ENCODE measurements at regions not wholly inside any gene's neighbourhood (a gene's known extent, or its start where the extent isn't known, plus 50 kb on each side); places are given as distances from the start of the nearest gene placed in this dataset.

DNA sequence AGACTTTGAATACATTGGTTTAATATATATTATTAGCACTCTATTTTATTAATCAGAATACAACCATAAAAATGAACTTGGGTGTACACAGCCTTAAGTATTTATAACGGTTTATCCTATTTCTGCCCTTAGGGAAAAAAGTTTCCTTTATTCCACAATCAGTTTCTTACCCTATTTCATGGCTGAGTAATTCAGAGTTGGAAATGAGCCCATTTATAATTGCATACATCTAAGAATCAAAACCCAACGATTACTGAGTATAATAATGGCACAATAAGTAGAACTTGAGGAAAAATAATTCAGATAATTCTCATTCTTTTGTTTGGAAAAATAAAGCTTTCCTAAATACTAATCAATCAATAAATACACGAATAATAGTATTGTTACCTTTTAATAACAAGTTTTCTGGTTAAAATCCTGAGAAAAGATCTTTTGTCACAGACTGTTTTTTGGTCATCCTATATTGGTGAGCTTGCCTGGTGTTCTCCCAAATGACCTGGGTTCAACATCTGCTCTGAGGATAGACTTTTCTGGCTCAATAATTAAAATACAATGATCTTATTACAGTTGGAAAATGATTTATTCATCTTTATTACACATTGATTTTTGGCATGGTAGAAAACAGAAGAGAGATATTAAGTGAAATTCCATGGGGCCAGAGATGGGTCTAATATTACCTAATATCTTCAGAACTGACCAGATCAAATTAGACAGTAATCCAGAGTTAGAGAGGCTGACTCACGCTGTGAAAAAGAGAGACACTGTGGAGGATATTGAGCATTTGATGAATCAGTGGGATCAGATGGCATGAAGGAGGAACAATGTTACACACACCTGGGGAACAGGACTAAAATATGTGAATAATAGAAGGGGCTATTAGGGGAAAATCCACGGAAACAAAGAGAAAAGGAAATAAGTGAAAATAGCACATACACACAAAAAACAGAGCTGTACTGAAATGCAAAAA lies 162.1 kb upstream of the TBX18 start:
- no peak overlapping the region for H3K4me3 ChIP-seq (ENCODE audit: insufficient read depth, low read depth, low read length)
- no peak overlapping the region for H2AK5ac ChIP-seq (ENCODE audit: low read depth, low read length)
- no peaks in the 10 kb centered on the region for H3K4me1 ChIP-seq (ENCODE audit: control insufficient read depth, insufficient read depth, low read length)
- H3K36me3 ChIP-seq (ENCODE audit: control insufficient read depth, insufficient read depth, low read length): no peaks in the 10 kb centered on the region
- no peak overlapping the region for H3K4me2 ChIP-seq (ENCODE audit: low read depth, low read length)
- no peak overlapping the region for H4K91ac ChIP-seq (ENCODE audit: insufficient read depth, low read depth, low read length)
- H3K18ac ChIP-seq (ENCODE audit: low read depth, low read length): no peak overlapping the region
- ATAC-seq (ENCODE audit: low read depth): no peak
- no peak overlapping the region for H2BK20ac ChIP-seq (ENCODE audit: low read depth, low read length)
- no peaks in the 10 kb centered on the region for H3K9me1 ChIP-seq (ENCODE audit: insufficient read depth, low read length)
- no peak overlapping the region for H3K4ac ChIP-seq (ENCODE audit: low read depth, low read length)
- intact Hi-C loops (cut with micrococcal nuclease): no loop called here
- H3K79me1 ChIP-seq (ENCODE audit: low read depth in 1 of 2, low read length in 2 of 2): no peaks in the 10 kb centered on the region
- no peak for DNase-seq
- no peak overlapping the region for H2AK9ac ChIP-seq (replicated peaks; ENCODE audit: low read depth, low read length, poor library complexity)
- no peak overlapping the region for H2AFZ ChIP-seq (replicated peaks; ENCODE audit: low read length, poor library complexity)
- no peak overlapping the region for H2BK15ac ChIP-seq (ENCODE audit: low read depth, low read length)
- H4K8ac ChIP-seq (ENCODE audit: low read depth in 2 of 2, low read length in 2 of 2): no peak overlapping the region
- no peak overlapping the region for H3K14ac ChIP-seq (replicated peaks; ENCODE audit: low read depth, low read length)
- CTCF ChIA-PET: no interaction called here
- H3K56ac ChIP-seq (ENCODE audit: extremely low read depth, insufficient read depth, low read length): no peak overlapping the region
- dilution Hi-C loops (cut with HindIII; ENCODE audit: low sequenced_read_pairs, unreplicated experiment): no loop called here
- H3K9me3 ChIP-seq (ENCODE audit: control insufficient read depth, insufficient read depth, low read length): no peaks in the 10 kb centered on the region
- no peak overlapping the region for H4K5ac ChIP-seq (ENCODE audit: low read depth, low read length)
- no TSS peak for BruUV-seq (replicated peaks)
- H2BK120ac ChIP-seq (ENCODE audit: low read depth, low read length): no peak overlapping the region
- no peaks in the 10 kb centered on the region for H3K27me3 ChIP-seq (ENCODE audit: control insufficient read depth, insufficient read depth, low read length)
- TF ChIP-seq FOS (IDR thresholded peaks at IDR 0.05; ENCODE audit: low read depth, low read length): no peak
- TF ChIP-seq MAZ (IDR thresholded peaks at IDR 0.05; ENCODE audit: borderline replicate concordance, low read depth, low read length): no peak
- TF ChIP-seq, protein P1, sequence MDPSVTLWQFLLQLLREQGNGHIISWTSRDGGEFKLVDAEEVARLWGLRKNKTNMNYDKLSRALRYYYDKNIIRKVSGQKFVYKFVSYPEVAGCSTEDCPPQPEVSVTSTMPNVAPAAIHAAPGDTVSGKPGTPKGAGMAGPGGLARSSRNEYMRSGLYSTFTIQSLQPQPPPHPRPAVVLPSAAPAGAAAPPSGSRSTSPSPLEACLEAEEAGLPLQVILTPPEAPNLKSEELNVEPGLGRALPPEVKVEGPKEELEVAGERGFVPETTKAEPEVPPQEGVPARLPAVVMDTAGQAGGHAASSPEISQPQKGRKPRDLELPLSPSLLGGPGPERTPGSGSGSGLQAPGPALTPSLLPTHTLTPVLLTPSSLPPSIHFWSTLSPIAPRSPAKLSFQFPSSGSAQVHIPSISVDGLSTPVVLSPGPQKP (IDR thresholded peaks at IDR 0.05; ENCODE audit: borderline replicate concordance, low read depth, low read length): no peak
- TF ChIP-seq CEBPB (IDR thresholded peaks at IDR 0.05; ENCODE audit: low read depth, low read length): no peak
- no peak for TF ChIP-seq MXI1 (IDR thresholded peaks at IDR 0.05; ENCODE audit: borderline replicate concordance, low read depth, low read length)
- TF ChIP-seq, protein P2, sequence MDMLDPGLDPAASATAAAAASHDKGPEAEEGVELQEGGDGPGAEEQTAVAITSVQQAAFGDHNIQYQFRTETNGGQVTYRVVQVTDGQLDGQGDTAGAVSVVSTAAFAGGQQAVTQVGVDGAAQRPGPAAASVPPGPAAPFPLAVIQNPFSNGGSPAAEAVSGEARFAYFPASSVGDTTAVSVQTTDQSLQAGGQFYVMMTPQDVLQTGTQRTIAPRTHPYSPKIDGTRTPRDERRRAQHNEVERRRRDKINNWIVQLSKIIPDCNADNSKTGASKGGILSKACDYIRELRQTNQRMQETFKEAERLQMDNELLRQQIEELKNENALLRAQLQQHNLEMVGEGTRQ (IDR thresholded peaks at IDR 0.05; ENCODE audit: low read depth, low read length): no peak
- no peak for TF ChIP-seq RCOR1 (IDR thresholded peaks at IDR 0.05; ENCODE audit: insufficient replicate concordance, low read length)
- TF ChIP-seq POLR2A (IDR thresholded peaks at IDR 0.05; ENCODE audit: low read depth, low read length): no peak
- TF ChIP-seq BHLHE40 (IDR thresholded peaks at IDR 0.05; ENCODE audit: low read depth, low read length): no peak
- TF ChIP-seq MAFK (IDR thresholded peaks at IDR 0.05; ENCODE audit: low read depth, low read length): no peak
- no peak for TF ChIP-seq SMC3 (IDR thresholded peaks at IDR 0.05; ENCODE audit: low read depth, low read length)
- no peak for TF ChIP-seq RFX5 (IDR thresholded peaks at IDR 0.05; ENCODE audit: low read depth, low read length)
- TF ChIP-seq RAD21 (IDR thresholded peaks at IDR 0.05; ENCODE audit: low read length): no peak
- TF ChIP-seq, protein P3, sequence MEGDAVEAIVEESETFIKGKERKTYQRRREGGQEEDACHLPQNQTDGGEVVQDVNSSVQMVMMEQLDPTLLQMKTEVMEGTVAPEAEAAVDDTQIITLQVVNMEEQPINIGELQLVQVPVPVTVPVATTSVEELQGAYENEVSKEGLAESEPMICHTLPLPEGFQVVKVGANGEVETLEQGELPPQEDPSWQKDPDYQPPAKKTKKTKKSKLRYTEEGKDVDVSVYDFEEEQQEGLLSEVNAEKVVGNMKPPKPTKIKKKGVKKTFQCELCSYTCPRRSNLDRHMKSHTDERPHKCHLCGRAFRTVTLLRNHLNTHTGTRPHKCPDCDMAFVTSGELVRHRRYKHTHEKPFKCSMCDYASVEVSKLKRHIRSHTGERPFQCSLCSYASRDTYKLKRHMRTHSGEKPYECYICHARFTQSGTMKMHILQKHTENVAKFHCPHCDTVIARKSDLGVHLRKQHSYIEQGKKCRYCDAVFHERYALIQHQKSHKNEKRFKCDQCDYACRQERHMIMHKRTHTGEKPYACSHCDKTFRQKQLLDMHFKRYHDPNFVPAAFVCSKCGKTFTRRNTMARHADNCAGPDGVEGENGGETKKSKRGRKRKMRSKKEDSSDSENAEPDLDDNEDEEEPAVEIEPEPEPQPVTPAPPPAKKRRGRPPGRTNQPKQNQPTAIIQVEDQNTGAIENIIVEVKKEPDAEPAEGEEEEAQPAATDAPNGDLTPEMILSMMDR (conservative IDR thresholded peaks at IDR 0.05; ENCODE audit: low read depth, low read length): no peak
- TF ChIP-seq CHD1 (IDR thresholded peaks at IDR 0.05; ENCODE audit: low read depth, low read length): no peak
- H3K9ac ChIP-seq (ENCODE audit: low read depth, low read length): no peak overlapping the region
- H2BK5ac ChIP-seq (ENCODE audit: low read depth, low read length, poor library complexity, severe bottlenecking): no peak overlapping the region
- WGBS, 2 experiments (ENCODE audit: extremely low coverage in 2 of 2, insufficient read length in 1 of 2): no CpG with 5 or more reads among the region's 5 CpGs
- POLR2A ChIA-PET (ENCODE audit: unreplicated experiment): no interaction called here
- no peaks in the 10 kb centered on the region for H4K20me1 ChIP-seq (ENCODE audit: insufficient read depth, low read length)
- no peak overlapping the region for H3K23ac ChIP-seq (ENCODE audit: low read depth, low read length)
- H3K27ac ChIP-seq (ENCODE audit: insufficient read depth, low read length): no peak overlapping the region
- in situ Hi-C loops (cut with MboI; ENCODE audit: low sequenced_read_pairs): no loop called here

Data from IMR-90 (cell line).